Heart left ventricle (tissue), 13 donors: ENCODE measurements at regions not wholly inside any gene's neighbourhood (a gene's known extent, or its start where the extent isn't known, plus 50 kb on each side); places are given as distances from the start of the nearest gene placed in this dataset.

Experiments
- POLR2A ChIP-seq, 2 donors: fragments of 450-650 bp; IDR thresholded peaks; one replicate each; pipeline ENCODE4 v1.6.1; 2017; ENCODE audit warnings: antibody characterized with exemption in 2 of 2, mild to moderate bottlenecking in 2 of 2, moderate library complexity in 2 of 2
- TF ChIP-seq, protein P1 (sequence below), 12 donors: fragments of 200-600 bp; sonication (generic) in 4 of 12; IDR thresholded peaks; one replicate each; pipeline versions ENCODE4 v1.5.0 to v1.8.0; 2018 to 2022; ENCODE audit warnings: antibody characterized with exemption in 12 of 12, mild to moderate bottlenecking in 5 of 12
- donor health status: ischemic (EF 13 %, LVEDD 7.1; RV severe dilation, severe dysfunction).
- donor health status: DM: no; HTN: yes; CAD: no.
- donor health status: DM: no; HTN: no; CAD: no.
- donor health status: ischemic (EF 25% LVEDD 6.9; RV normal size, moderate dysfunction).
- donor health status: ischemic (EF 25% LVEDD 5.7; RV mildly dilated, moderate dysfunction).
- donor health status: ischemic (EF 35%, LVEDD 5.7; RV mildly dilated, moderate dysfunction).
- donor health status: nonischemic (EF 11% LVEDD 7.7; RV severe dilation, severe dysfunction).
- donor health status: DM: yes; HTN: yes; CAD: no.
- donor health status: PGD.
- donor health status: ischemic (EF 29% LVEDD 5.4; RV normal size, mild dysfunction).
- donor health status: nonischemic (EF 23%, LVEDD 6.1; RV moderate dilation, normal function).

DNA sequence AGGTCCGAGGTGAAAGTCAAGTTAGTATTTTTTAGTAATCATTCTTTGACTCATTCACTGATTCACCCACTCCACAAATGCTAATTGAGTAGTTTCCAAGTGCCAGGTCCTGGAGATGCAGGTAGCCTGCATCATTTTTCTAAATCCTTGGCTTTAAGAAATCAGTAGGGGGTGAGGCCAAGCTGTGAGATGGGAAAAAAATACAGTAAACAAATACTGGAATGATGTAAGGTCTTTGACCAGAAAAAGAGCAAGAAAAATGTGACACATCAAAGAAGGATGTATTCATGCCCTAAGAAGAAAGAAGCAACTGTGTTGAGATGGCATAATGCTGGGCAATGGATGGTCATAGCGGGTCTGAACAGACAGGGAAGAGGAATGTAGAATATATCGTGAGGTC, 1386.6 kb downstream of the PCDH7 start:
- TF ChIP-seq, protein P1, sequence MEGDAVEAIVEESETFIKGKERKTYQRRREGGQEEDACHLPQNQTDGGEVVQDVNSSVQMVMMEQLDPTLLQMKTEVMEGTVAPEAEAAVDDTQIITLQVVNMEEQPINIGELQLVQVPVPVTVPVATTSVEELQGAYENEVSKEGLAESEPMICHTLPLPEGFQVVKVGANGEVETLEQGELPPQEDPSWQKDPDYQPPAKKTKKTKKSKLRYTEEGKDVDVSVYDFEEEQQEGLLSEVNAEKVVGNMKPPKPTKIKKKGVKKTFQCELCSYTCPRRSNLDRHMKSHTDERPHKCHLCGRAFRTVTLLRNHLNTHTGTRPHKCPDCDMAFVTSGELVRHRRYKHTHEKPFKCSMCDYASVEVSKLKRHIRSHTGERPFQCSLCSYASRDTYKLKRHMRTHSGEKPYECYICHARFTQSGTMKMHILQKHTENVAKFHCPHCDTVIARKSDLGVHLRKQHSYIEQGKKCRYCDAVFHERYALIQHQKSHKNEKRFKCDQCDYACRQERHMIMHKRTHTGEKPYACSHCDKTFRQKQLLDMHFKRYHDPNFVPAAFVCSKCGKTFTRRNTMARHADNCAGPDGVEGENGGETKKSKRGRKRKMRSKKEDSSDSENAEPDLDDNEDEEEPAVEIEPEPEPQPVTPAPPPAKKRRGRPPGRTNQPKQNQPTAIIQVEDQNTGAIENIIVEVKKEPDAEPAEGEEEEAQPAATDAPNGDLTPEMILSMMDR (IDR thresholded peaks at IDR 0.05) = no peak
- no peak for TF ChIP-seq POLR2A (IDR thresholded peaks at IDR 0.05)
